OCI-LY7 (cell line): ENCODE measurements at regions not wholly inside any gene's neighbourhood (a gene's known extent, or its start where the extent isn't known, plus 50 kb on each side); places are given as distances from the start of the nearest gene placed in this dataset.
"Not testable (repeated sequence)": the region's sequence is repeated elsewhere in the genome, so short reads cannot be mapped to it uniquely, and the experiment has no call there.

ENCODE experiments used
- BruUV-seq: library from RNA; stranded (reverse); fragments of 400-500 nt; replicated peaks from 2 replicates; lab custom pipeline; 2021; lab: Mats Ljungman, UMichigan
- CTCF ChIA-PET: fragments of 300-600 bp; sonication (Branson Sonifier 250); formaldehyde crosslinking; loops from one replicate; lab custom pipeline; 2022; ENCODE audit warnings: antibody characterized with exemption; ENCODE audit not compliant: unreplicated experiment; lab: Charles Lee
- POLR2A ChIA-PET: fragments of 300-600 bp; sonication (Branson Sonifier 250); formaldehyde crosslinking; loops from one replicate; lab custom pipeline; 2022; ENCODE audit warnings: antibody characterized with exemption; lab: Charles Lee
- DNase-seq: peaks from one replicate; pipeline ENCODE4 v3.0.0-alpha.2; 2015; ENCODE audit warnings: low spot score
- H2AFZ ChIP-seq: fragments of 200-600 bp; sonication (generic), shearing (Covaris generic); 2 replicates; pipeline ENCODE4 v1.6.1; 2014; ENCODE audit warnings: mild to moderate bottlenecking, antibody characterized with exemption, low read length, moderate library complexity
- H3K27ac ChIP-seq: fragments of 200-600 bp; sonication (generic); 2 replicates; pipeline ENCODE4 v1.5.1; 2014; ENCODE audit warnings: mixed run types, low read depth, mild to moderate bottlenecking, moderate library complexity, low read length, inconsistent platforms; ENCODE audit not compliant: poor library complexity, severe bottlenecking
- H3K36me3 ChIP-seq: fragments of 200-600 bp; sonication (generic); 2 replicates; pipeline ENCODE4 v1.6.1; 2014; ENCODE audit warnings: mild to moderate bottlenecking, antibody characterized with exemption, low read length, moderate library complexity, mixed read lengths; ENCODE audit not compliant: insufficient read depth
- H3K4me1 ChIP-seq: fragments of 200-600 bp; sonication (generic); 2 replicates; pipeline ENCODE4 v1.5.1; 2014; ENCODE audit warnings: mild to moderate bottlenecking, low read length; ENCODE audit not compliant: insufficient read depth, poor library complexity, severe bottlenecking
- H3K4me2 ChIP-seq: fragments of 200-600 bp; sonication (generic); 2 replicates; pipeline ENCODE4 v1.6.1; 2014; ENCODE audit warnings: mild to moderate bottlenecking, low read length
- H3K4me3 ChIP-seq: fragments of 200-600 bp; sonication (generic); 2 replicates; pipeline ENCODE4 v1.5.1; 2014; ENCODE audit warnings: mild to moderate bottlenecking, low read depth, low read length; ENCODE audit not compliant: poor library complexity, severe bottlenecking
- H3K79me2 ChIP-seq: fragments of 200-600 bp; sonication (generic); 2 replicates; pipeline ENCODE4 v1.6.1; 2016; ENCODE audit warnings: low read depth, mild to moderate bottlenecking, low read length, moderate library complexity, mixed read lengths; ENCODE audit not compliant: insufficient read depth
- H3K9me2 ChIP-seq: fragments of 200-600 bp; sonication (generic); 2 replicates; pipeline ENCODE4 v1.6.1; 2016; ENCODE audit warnings: mild to moderate bottlenecking, low read length, mixed read lengths; ENCODE audit not compliant: insufficient read depth
- H3K9me3 ChIP-seq: fragments of 200-600 bp; sonication (generic); 2 replicates; pipeline ENCODE4 v1.6.1; 2014; ENCODE audit warnings: mild to moderate bottlenecking, mixed run types, low read length, mixed read lengths
- H4K20me1 ChIP-seq: fragments of 200-600 bp; sonication (generic); 2 replicates; pipeline ENCODE4 v1.6.1; 2014; ENCODE audit warnings: mild to moderate bottlenecking, antibody characterized with exemption, low read length, moderate library complexity, mixed read lengths; ENCODE audit not compliant: insufficient read depth
- EZH2phosphoT487 ChIP-seq: fragments of 200-600 bp; sonication (generic); IDR thresholded peaks from 2 replicates; pipeline ENCODE4 v1.6.1; 2018; ENCODE audit warnings: low read depth, borderline replicate concordance, mild to moderate bottlenecking, mixed run types, antibody characterized with exemption, low read length, moderate library complexity, mixed read lengths
- intact Hi-C: fragments of 100-400 bp; cut with micrococcal nuclease; formaldehyde crosslinking; loops from one replicate; pipeline ENCODE4 v1.10.0; 2022; ENCODE audit not compliant: unreplicated experiment
- TF ChIP-seq, protein P1 (sequence below): fragments of 200-600 bp; sonication (generic); conservative IDR thresholded peaks from 2 replicates; pipeline ENCODE4 v1.5.1; 2014; ENCODE audit warnings: mild to moderate bottlenecking, antibody characterized with exemption, low read length, moderate library complexity, mixed read lengths

- Histone ChIP-seq H2AFZ (no peak overlapping the region), H3K27ac (no peak overlapping the region), H3K9me3 (no peaks in the 10 kb centered on the region), H3K36me3 (no peaks in the 10 kb centered on the region), H3K4me1 (no peaks in the 10 kb centered on the region), H3K9me2 (no peaks in the 10 kb centered on the region), H3K79me2 (no peaks in the 10 kb centered on the region), H3K4me2 (no peak overlapping the region), H3K4me3 (no peak overlapping the region), H4K20me1 (no peaks in the 10 kb centered on the region)
- no TSS peak for BruUV-seq
- ChIA-PET CTCF (no interaction called here), POLR2A (interaction anchor here (0.7 kb wide), 1 partner anchor 22 kb away, joined by 3 read pairs; no protein-coding TSS in a partner anchor)
- no peak for DNase-seq
- TF ChIP-seq EZH2phosphoT487: no peak
- TF ChIP-seq, protein P1, sequence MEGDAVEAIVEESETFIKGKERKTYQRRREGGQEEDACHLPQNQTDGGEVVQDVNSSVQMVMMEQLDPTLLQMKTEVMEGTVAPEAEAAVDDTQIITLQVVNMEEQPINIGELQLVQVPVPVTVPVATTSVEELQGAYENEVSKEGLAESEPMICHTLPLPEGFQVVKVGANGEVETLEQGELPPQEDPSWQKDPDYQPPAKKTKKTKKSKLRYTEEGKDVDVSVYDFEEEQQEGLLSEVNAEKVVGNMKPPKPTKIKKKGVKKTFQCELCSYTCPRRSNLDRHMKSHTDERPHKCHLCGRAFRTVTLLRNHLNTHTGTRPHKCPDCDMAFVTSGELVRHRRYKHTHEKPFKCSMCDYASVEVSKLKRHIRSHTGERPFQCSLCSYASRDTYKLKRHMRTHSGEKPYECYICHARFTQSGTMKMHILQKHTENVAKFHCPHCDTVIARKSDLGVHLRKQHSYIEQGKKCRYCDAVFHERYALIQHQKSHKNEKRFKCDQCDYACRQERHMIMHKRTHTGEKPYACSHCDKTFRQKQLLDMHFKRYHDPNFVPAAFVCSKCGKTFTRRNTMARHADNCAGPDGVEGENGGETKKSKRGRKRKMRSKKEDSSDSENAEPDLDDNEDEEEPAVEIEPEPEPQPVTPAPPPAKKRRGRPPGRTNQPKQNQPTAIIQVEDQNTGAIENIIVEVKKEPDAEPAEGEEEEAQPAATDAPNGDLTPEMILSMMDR: no peak
- intact Hi-C loops: no loop called here
Observed at GRCh38 chr4:154988511-154988910, 207.4 kb downstream of the RBM46 start.

DNA sequence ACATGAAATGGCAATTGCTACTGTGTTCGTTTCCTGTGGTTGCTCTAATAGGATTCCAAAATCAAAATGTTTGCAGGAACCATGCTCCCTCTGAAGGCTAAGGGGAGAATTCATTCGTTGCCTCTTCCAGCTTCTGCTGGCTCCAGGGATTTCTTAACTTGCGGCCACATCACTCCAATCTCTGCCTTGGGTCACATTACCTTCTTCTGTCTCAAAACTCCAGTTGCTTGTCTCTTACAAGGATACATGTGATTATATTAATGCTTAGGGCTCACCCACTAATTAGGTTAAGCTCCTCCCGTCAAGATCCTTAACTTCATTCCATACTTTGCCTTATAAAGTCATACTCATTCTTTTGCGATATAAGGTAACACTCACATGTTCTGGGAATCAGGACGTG lies 208.4 kb downstream of the RBM46 start:
- Histone ChIP-seq H3K36me3 (no peaks in the 10 kb centered on the region), H3K9me2 (no peaks in the 10 kb centered on the region), H4K20me1 (no peaks in the 10 kb centered on the region), H2AFZ (no peak overlapping the region), H3K4me1 (no peaks in the 10 kb centered on the region), H3K4me3 (no peak overlapping the region), H3K79me2 (no peaks in the 10 kb centered on the region), H3K27ac (no peak overlapping the region), H3K4me2 (no peak overlapping the region), H3K9me3 (no peaks in the 10 kb centered on the region)
- DNase-seq: no peak
- TF ChIP-seq, protein P1: no peak
- no peak for TF ChIP-seq EZH2phosphoT487
- CTCF ChIA-PET: no interaction called here
- intact Hi-C loops: no loop called here
- BruUV-seq: no TSS peak
- POLR2A ChIA-PET: interaction anchor here (0.5 to 0.7 kb wide), 2 partner anchors 11 to 131 kb away, joined by 3 to 4 read pairs; no protein-coding TSS in a partner anchor

DNA sequence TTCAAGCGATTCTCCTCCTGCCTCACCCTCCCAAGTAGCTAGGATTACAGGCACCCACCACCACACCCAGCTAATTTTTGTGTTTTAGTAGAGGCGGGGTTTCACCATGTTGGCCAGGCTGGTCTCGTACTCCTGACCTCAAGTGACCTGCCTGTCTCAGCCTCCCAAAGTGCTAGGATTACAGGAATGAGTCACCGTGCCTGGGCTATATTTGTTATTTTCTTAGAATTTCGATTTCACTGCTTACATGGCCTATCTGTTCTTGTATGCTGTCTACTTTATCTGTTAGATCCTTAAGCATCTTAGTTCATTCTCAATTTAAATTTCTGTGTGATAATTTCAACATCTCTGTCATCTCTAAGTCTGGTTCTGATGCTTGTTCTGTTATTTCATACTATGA lies 210.6 kb upstream of the NPY2R start:
- H3K4me3 ChIP-seq, H3K4me1 ChIP-seq, H3K36me3 ChIP-seq, CTCF ChIA-PET, intact Hi-C loops, H3K4me2 ChIP-seq, POLR2A ChIA-PET, H3K9me3 ChIP-seq, H3K79me2 ChIP-seq, H3K27ac ChIP-seq, H3K9me2 ChIP-seq, H4K20me1 ChIP-seq, BruUV-seq, DNase-seq, H2AFZ ChIP-seq: not testable (repeated sequence)
